ENCODE measurements at regions not wholly inside any gene's neighbourhood (a gene's known extent, or its start where the extent isn't known, plus 50 kb on each side); places are given as distances from the start of the nearest gene placed in this dataset.

GRCh38 chr2:236496340-236496739 lies 73.3 kb upstream of the ACKR3 start:
- DNase-seq (ENCODE audit: low spot score): no peak

- no peak for DNase-seq (ENCODE audit: low spot score)
These were observed 71.3 kb upstream of the ACKR3 start for GRCh38 chr2:236498369-236498768.

- DNase-seq (ENCODE audit: low spot score): no peak
These were observed 69.7 kb upstream of the ACKR3 start for GRCh38 chr2:236499691-236500578.

- DNase-seq (ENCODE audit: low spot score): no peak
These were observed 68.6 kb upstream of the ACKR3 start for GRCh38 chr2:236501026-236501425.

- no peak for DNase-seq (ENCODE audit: low spot score)
These were observed 68.1 kb upstream of the ACKR3 start for GRCh38 chr2:236501531-236501930.

GRCh38 chr2:236503100-236503499 lies 66.5 kb upstream of the ACKR3 start:
- DNase-seq (ENCODE audit: low spot score): no peak

- DNase-seq (ENCODE audit: low spot score): no peak
These were observed 66.0 kb upstream of the ACKR3 start for GRCh38 chr2:236503583-236503982.

- no peak for DNase-seq (ENCODE audit: low spot score)
These were observed 64.6 kb upstream of the ACKR3 start for GRCh38 chr2:236505041-236505440.

GRCh38 chr2:236505648-236506047 lies 64.0 kb upstream of the ACKR3 start:
- no peak for DNase-seq (ENCODE audit: low spot score)

- DNase-seq (ENCODE audit: low spot score): peak; percentile 60
These were observed 62.1 kb upstream of the ACKR3 start for GRCh38 chr2:236507393-236508085.

GRCh38 chr2:236508466-236508865 lies 61.2 kb upstream of the ACKR3 start:
- no peak for DNase-seq (ENCODE audit: low spot score)

GRCh38 chr2:236510034-236510433 lies 59.6 kb upstream of the ACKR3 start:
- DNase-seq (ENCODE audit: low spot score): no peak

- no peak for DNase-seq (ENCODE audit: low spot score)
These were observed 58.4 kb upstream of the ACKR3 start for GRCh38 chr2:236511266-236511665.

- no peak for DNase-seq (ENCODE audit: low spot score)
These were observed 57.4 kb upstream of the ACKR3 start for GRCh38 chr2:236512267-236512666.

- no peak for DNase-seq (ENCODE audit: low spot score)
These were observed 56.7 kb upstream of the ACKR3 start for GRCh38 chr2:236512902-236513435.

GRCh38 chr2:236513956-236514355 lies 55.7 kb upstream of the ACKR3 start:
- DNase-seq (ENCODE audit: low spot score): no peak

GRCh38 chr2:236516708-236517107 lies 52.9 kb upstream of the ACKR3 start:
- DNase-seq (ENCODE audit: low spot score): no peak

- DNase-seq (ENCODE audit: low spot score): no peak
These were observed 52.2 kb upstream of the ACKR3 start for GRCh38 chr2:236517251-236518031.
